H1 (cell line): ENCODE measurements at regions not wholly inside any gene's neighbourhood (a gene's known extent, or its start where the extent isn't known, plus 50 kb on each side); places are given as distances from the start of the nearest gene placed in this dataset.

Experiments
- CTCF ChIA-PET: fragments of 300-600 bp; sonication (Branson Sonifier 250); formaldehyde crosslinking; loops from one replicate; lab custom pipeline; 2021; ENCODE audit not compliant: partially characterized antibody; lab: Charles Lee
- POLR2A ChIA-PET: fragments of 300-600 bp; sonication (Branson Sonifier 250); formaldehyde crosslinking; loops from one replicate; lab custom pipeline; 2021; ENCODE audit warnings: inconsistent platforms; ENCODE audit not compliant: partially characterized antibody; lab: Charles Lee
- DNase-seq, 2 experiments: peaks; one replicate each; pipeline versions ENCODE4 v3.0.0 to v3.0.0-alpha.2; 2010 to 2022; ENCODE audit warnings: low spot score in 2 of 2, low read depth in 1 of 2, mixed read lengths in 1 of 2
- FAIRE-seq: peaks from 2 replicates; lab custom pipeline; 2011; peaks lifted over from hg19 to GRCh38; lab: Jason Lieb, UNC
- H2AFZ ChIP-seq: 2 replicates; pipeline ENCODE4 v1.8.1; 2012; ENCODE audit warnings: low read length, inconsistent platforms
- H2AK5ac ChIP-seq: 2 replicates; pipeline ENCODE4 v1.6.1; 2013; ENCODE audit warnings: low read depth, low read length
- H2BK120ac ChIP-seq: replicated peaks from 2 replicates; pipeline ENCODE3; 2013; ENCODE audit warnings: low read depth, low read length, inconsistent platforms
- H2BK12ac ChIP-seq: 2 replicates; pipeline ENCODE4 v1.6.1; 2013; ENCODE audit warnings: low read depth, low read length
- H2BK15ac ChIP-seq: 2 replicates; pipeline ENCODE4 v1.6.1; 2013; ENCODE audit warnings: low read length
- H2BK20ac ChIP-seq: 2 replicates; pipeline ENCODE4 v1.6.1; 2013; ENCODE audit warnings: low read length
- H2BK5ac ChIP-seq: 2 replicates; pipeline ENCODE4 v1.6.1; 2013; ENCODE audit warnings: low read depth, low read length
- H3K14ac ChIP-seq: 2 replicates; pipeline ENCODE4 v1.6.1; 2013; ENCODE audit warnings: inconsistent platforms; ENCODE audit not compliant: insufficient read length
- H3K18ac ChIP-seq: 2 replicates; pipeline ENCODE4 v1.6.1; 2013; ENCODE audit warnings: low read length; ENCODE audit errors: extremely low read depth
- H3K23ac ChIP-seq: 2 replicates; pipeline ENCODE4 v1.6.1; 2013; ENCODE audit warnings: inconsistent platforms; ENCODE audit not compliant: insufficient read length
- H3K23me2 ChIP-seq: 2 replicates; pipeline ENCODE4 v1.6.1; 2013; ENCODE audit warnings: low read depth, low read length
- H3K27ac ChIP-seq: 2 replicates; pipeline ENCODE4 v1.6.1; 2011; ENCODE audit warnings: low read depth, low read length, inconsistent platforms
- H3K27me3 ChIP-seq, 4 experiments: replicated peaks in 1 of 4; 1 replicate in 1 of 4; 2 replicates in 3 of 4; pipeline versions ENCODE4 v1.6.1 to v1.8.1; 2011 to 2013; ENCODE audit warnings: low read length in 3 of 4, mild to moderate bottlenecking in 3 of 4, inconsistent platforms in 2 of 4, mixed read lengths in 2 of 4, moderate library complexity in 1 of 4; ENCODE audit not compliant: control insufficient read depth in 3 of 4, insufficient read depth in 3 of 4; ENCODE audit errors: extremely low read depth in 1 of 4
- H3K36me3 ChIP-seq, 4 experiments: 2 replicates each; pipeline versions ENCODE4 v1.6.1 to v1.8.1; 2011 to 2013; ENCODE audit warnings: mild to moderate bottlenecking in 4 of 4, low read length in 3 of 4, moderate library complexity in 2 of 4, control low read depth in 1 of 4, inconsistent platforms in 1 of 4; ENCODE audit not compliant: insufficient read depth in 4 of 4, control insufficient read depth in 2 of 4
- H3K4ac ChIP-seq: replicated peaks from 2 replicates; pipeline ENCODE3; 2013; ENCODE audit warnings: low read length, low read depth, mixed read lengths, inconsistent platforms; ENCODE audit not compliant: insufficient read length
- H3K4me1 ChIP-seq, 4 experiments: replicated peaks in 1 of 4; 1 replicate in 1 of 4; 2 replicates in 3 of 4; pipeline versions ENCODE4 v1.6.1 to v1.8.1; 2011 to 2013; ENCODE audit warnings: low read length in 3 of 4, inconsistent platforms in 2 of 4, mixed read lengths in 1 of 4; ENCODE audit not compliant: insufficient read depth in 4 of 4, control insufficient read depth in 3 of 4
- H3K4me2 ChIP-seq, 2 experiments: 2 replicates each; pipeline versions ENCODE4 v1.6.1 to v1.8.1; 2011 to 2013; ENCODE audit warnings: low read depth in 2 of 2, low read length in 2 of 2, control low read depth in 1 of 2, inconsistent platforms in 1 of 2, mild to moderate bottlenecking in 1 of 2; ENCODE audit not compliant: insufficient read depth in 1 of 2
- H3K4me3 ChIP-seq, 4 experiments: fragments of 200-600, 300-600 bp in 1 of 4; sonication (generic), shearing (Covaris generic), sonication (Bioruptor Twin) in 1 of 4; 2 replicates each; pipeline versions ENCODE4 v1.5.1 to v1.8.1; 2011 to 2016; ENCODE audit warnings: low read length in 4 of 4, low read depth in 3 of 4, control low read depth in 2 of 4, inconsistent platforms in 2 of 4, mild to moderate bottlenecking in 2 of 4, mixed read lengths in 1 of 4, moderate library complexity in 1 of 4; ENCODE audit not compliant: insufficient read depth in 2 of 4; ENCODE audit errors: extremely low read depth in 1 of 4
- H3K56ac ChIP-seq: replicated peaks from 2 replicates; pipeline ENCODE3; 2013; ENCODE audit warnings: low read depth, mild to moderate bottlenecking, mixed read lengths, low read length, inconsistent platforms; ENCODE audit not compliant: insufficient read length
- H3K79me1 ChIP-seq: 2 replicates; pipeline ENCODE4 v1.6.1; 2013; ENCODE audit warnings: low read depth, low read length, control low read depth
- H3K79me2 ChIP-seq, 2 experiments: 2 replicates each; pipeline versions ENCODE4 v1.6.1 to v1.8.1; 2012 to 2013; ENCODE audit warnings: low read length in 2 of 2, mild to moderate bottlenecking in 2 of 2, inconsistent platforms in 1 of 2; ENCODE audit not compliant: insufficient read depth in 2 of 2, control insufficient read depth in 1 of 2
- H3K9ac ChIP-seq, 4 experiments: replicated peaks in 1 of 4; 1 replicate in 1 of 4; 2 replicates in 3 of 4; pipeline versions ENCODE4 v1.6.1 to v1.8.1; 2011 to 2013; ENCODE audit warnings: low read depth in 3 of 4, low read length in 3 of 4, control low read depth in 2 of 4, mild to moderate bottlenecking in 2 of 4, moderate library complexity in 2 of 4, inconsistent platforms in 1 of 4; ENCODE audit errors: extremely low read depth in 1 of 4
- H3K9me3 ChIP-seq, 2 experiments: 2 replicates each; pipeline versions ENCODE4 v1.6.1 to v1.8.1; 2012 to 2013; ENCODE audit warnings: mild to moderate bottlenecking in 2 of 2, moderate library complexity in 2 of 2, control low read depth in 1 of 2, inconsistent platforms in 1 of 2, low read depth in 1 of 2, low read length in 1 of 2, mixed read lengths in 1 of 2; ENCODE audit not compliant: insufficient read depth in 2 of 2
- H4K20me1 ChIP-seq, 2 experiments: replicated peaks in 1 of 2; 2 replicates each; pipeline versions ENCODE3 to v1.8.1; 2011 to 2013; ENCODE audit warnings: inconsistent platforms in 2 of 2, low read length in 2 of 2, mild to moderate bottlenecking in 1 of 2; ENCODE audit not compliant: insufficient read depth in 2 of 2, control insufficient read depth in 1 of 2
- H4K5ac ChIP-seq: 2 replicates; pipeline ENCODE4 v1.6.1; 2013; ENCODE audit warnings: low read length, low read depth, mixed read lengths, inconsistent platforms; ENCODE audit not compliant: insufficient read length
- H4K8ac ChIP-seq: 2 replicates; pipeline ENCODE4 v1.8.0; 2013; ENCODE audit warnings: mild to moderate bottlenecking, moderate library complexity, low read length, inconsistent platforms; ENCODE audit not compliant: insufficient read depth; ENCODE audit errors: extremely low read depth
- H4K91ac ChIP-seq: replicated peaks from 2 replicates; pipeline ENCODE3; 2013; ENCODE audit warnings: low read length, mixed read lengths, inconsistent platforms; ENCODE audit not compliant: insufficient read length
- ASH2L ChIP-seq: fragments of 200-600, 300-600 bp; sonication (generic); IDR thresholded peaks from one replicate; pipeline ENCODE4 v1.7.1; 2017; ENCODE audit warnings: low read length
- CTBP2 ChIP-seq: IDR thresholded peaks from 2 replicates; pipeline ENCODE4 v1.7.0; 2011; ENCODE audit warnings: borderline replicate concordance, mild to moderate bottlenecking, moderate library complexity, mixed read lengths, low read length; ENCODE audit not compliant: insufficient read depth, insufficient read length
- EGR1 ChIP-seq: IDR thresholded peaks from 2 replicates; pipeline ENCODE4 v1.6.1; 2011; ENCODE audit warnings: low read depth, low read length, borderline replicate concordance
- HDAC2 ChIP-seq, 2 experiments: fragments of 300-600 bp in 1 of 2; sonication (generic) in 1 of 2; IDR thresholded peaks; 2 replicates each; pipeline ENCODE4 v1.6.1; 2011 to 2012; ENCODE audit warnings: low read depth in 2 of 2, low read length in 2 of 2, mild to moderate bottlenecking in 2 of 2, moderate library complexity in 2 of 2, borderline replicate concordance in 1 of 2, inconsistent platforms in 1 of 2
- SAP30 ChIP-seq: fragments of 300-600 bp; sonication (generic); IDR thresholded peaks from 2 replicates; pipeline ENCODE4 v1.7.1; 2012; ENCODE audit warnings: low read length, moderate library complexity, mild to moderate bottlenecking, inconsistent platforms; ENCODE audit not compliant: insufficient read depth, insufficient replicate concordance
- SIRT6 ChIP-seq: IDR thresholded peaks from one replicate; pipeline ENCODE4 v1.7.1; 2012; ENCODE audit warnings: low read length, inconsistent platforms
- SUZ12 ChIP-seq: fragments of 200-600 bp; sonication (generic); IDR thresholded peaks from 2 replicates; pipeline ENCODE4 v1.6.1; 2012; ENCODE audit warnings: mild to moderate bottlenecking, inconsistent platforms, low read length, moderate library complexity, mixed read lengths
- TCF12 ChIP-seq: IDR thresholded peaks from 2 replicates; pipeline ENCODE4 v1.6.1; 2011; ENCODE audit warnings: low read depth, mild to moderate bottlenecking, low read length
- ZNF274 ChIP-seq: IDR thresholded peaks from 2 replicates; pipeline ENCODE4 v1.7.0; 2012; ENCODE audit warnings: low read length, borderline replicate concordance; ENCODE audit errors: extremely low read depth
- WGBS, 2 experiments: shearing (Covaris generic) in 1 of 2; methylation state at CpG; one replicate each; pipeline versions ENCODE4 v1.1.6 to v1.1.7; 2013 to 2015; ENCODE audit warnings: low lambda C conversion rate in 2 of 2, mixed read lengths in 2 of 2, inconsistent platforms in 1 of 2, low coverage in 1 of 2, missing lambda C conversion rate in 1 of 2; ENCODE audit not compliant: insufficient replicate concordance in 2 of 2, insufficient coverage in 1 of 2, insufficient read length in 1 of 2; ENCODE audit errors: extremely low coverage in 1 of 2, missing lambda C conversion rate in 1 of 2; 5-methylcytosine and 5-hydroxymethylcytosine counted together

DNA sequence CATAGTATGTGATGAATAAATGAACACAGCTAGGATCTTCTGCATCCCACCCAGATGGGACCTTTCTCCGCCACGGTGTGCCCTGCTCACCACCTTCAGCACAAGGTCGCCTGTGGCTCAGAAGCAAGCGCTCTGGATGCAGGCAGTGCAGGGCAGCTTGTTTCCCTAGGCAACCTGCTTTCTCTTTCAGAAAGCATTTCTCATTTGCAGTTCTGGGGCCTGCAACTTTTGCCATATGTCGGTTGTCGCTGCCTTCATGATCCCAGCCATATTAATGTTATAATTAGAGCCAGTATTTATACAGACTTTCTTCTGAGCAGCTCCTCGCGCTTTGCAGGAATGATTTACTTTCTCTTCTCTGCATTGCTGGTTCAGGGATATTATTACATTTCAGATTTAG, 692.8 kb downstream of the RNF144A start:
- Histone ChIP-seq H3K4me2 (no peak overlapping the region), H3K18ac (no peak overlapping the region), H2AFZ (no peak overlapping the region), H3K14ac (no peak overlapping the region), H4K8ac (no peak overlapping the region), H3K23ac (no peak overlapping the region), H3K27me3 (no peaks in the 10 kb centered on the region), H2BK5ac (no peak overlapping the region), H2BK15ac (no peak overlapping the region), H4K5ac (no peak overlapping the region), H2BK12ac (no peak overlapping the region), H3K56ac (no peak overlapping the region), H2AK5ac (no peak overlapping the region), H3K4ac (no peak overlapping the region), H3K9ac (no peak overlapping the region), H3K27ac (no peak overlapping the region), H3K23me2 (no peaks in the 10 kb centered on the region), H2BK20ac (no peak overlapping the region), H3K79me2 (no peaks in the 10 kb centered on the region), H4K91ac (no peak overlapping the region), H2BK120ac (no peak overlapping the region), H3K79me1 (no peaks in the 10 kb centered on the region), H3K4me1 (no peaks in the 10 kb centered on the region; a peak in 1 of 7 replicates), H3K9me3 (no peaks in the 10 kb centered on the region), H3K4me3 (no peak overlapping the region), H3K36me3 (no peaks in the 10 kb centered on the region), H4K20me1 (no peaks in the 10 kb centered on the region)
- ChIA-PET CTCF (interaction anchor here (0.7 kb wide), 1 partner anchor 66 kb away, joined by 3 read pairs; no protein-coding TSS in a partner anchor), POLR2A (no interaction called here)
- TF ChIP-seq HDAC2 (IDR thresholded peaks at IDR 0.05; ENCODE audit: borderline replicate concordance in 1 of 2, low read depth in 2 of 2, low read length in 2 of 2) (no peak), ZNF274 (no peak), SIRT6 (no peak), TCF12 (no peak), CTBP2 (no peak), SAP30 (no peak), EGR1 (no peak), ASH2L (no peak), SUZ12 (no peak)
- 83% methylated on average over 8 of the region's 8 CpGs; no CpG with 5 or more reads in 1 of the 2 experiments for WGBS, 2 experiments
- DNase-seq = no peak
- no peak for FAIRE-seq
